Epidermal melanocyte (primary cell): ENCODE measurements at regions not wholly inside any gene's neighbourhood (a gene's known extent, or its start where the extent isn't known, plus 50 kb on each side); places are given as distances from the start of the nearest gene placed in this dataset.

Source experiments
- DNase-seq: peaks from one replicate; pipeline ENCODE4 v3.0.0; 2011; ENCODE audit warnings: low spot score; ENCODE audit not compliant: insufficient read length

DNA sequence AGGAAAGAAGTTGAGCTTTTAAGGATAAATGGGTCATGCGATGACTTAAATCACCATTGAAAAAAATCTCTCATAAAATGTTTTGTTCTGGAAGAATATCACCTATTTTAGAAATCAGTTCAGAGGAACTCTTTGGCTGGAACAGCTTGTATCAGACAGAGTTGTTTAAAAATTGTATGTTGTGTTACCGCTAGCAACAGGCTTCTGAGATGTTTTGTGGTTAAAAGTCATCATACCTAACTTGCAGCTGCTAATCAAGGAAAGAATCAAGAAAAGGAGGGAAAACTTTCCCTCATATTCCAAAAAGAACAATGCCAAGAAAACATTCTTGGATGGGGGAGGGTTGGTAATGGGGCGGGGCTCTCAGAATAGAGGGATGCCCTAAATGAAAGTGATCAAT, 220.7 kb upstream of the CITED2 start:
- DNase-seq, result no peak

GRCh38 chr6:139594333-139594965, 220.0 kb upstream of the CITED2 start:
- no peak for DNase-seq

DNA sequence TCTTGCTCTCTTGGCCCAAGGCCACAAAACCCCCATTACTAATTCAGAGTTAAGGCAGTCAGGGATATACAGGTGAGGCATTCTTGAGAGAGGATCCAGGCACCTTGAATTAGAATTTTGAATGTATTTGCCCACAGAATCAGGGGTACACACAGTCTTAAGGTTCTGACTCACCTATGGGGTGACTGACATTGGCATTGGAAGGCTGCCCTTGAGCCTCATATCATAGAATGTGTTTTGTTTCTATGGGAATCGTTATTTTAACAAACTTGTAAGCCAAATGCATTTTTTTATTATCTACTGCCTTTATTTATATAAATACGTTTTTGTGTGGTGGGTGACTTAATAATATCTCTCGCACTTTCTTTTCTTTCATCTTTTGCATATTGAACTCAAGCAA, 218.6 kb upstream of the CITED2 start:
- DNase-seq, result no peak

DNA sequence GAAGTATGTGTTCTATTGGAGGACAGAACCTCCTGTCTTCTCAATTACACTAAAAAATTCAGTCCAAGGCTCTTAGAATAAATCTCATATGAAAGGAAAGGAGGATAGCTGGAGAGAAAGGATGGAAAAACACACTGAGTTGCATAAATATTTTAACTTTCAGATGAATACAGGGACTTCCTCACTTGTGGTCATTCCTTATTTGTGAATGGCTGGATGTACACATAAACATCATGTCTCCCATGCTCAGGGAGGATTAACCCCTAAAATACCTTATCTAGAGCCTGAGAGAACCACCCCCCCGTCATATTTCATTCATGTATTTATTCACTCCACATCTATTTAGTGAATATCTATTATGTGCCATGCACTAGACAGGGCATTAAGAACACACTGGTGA, 217.6 kb upstream of the CITED2 start:
- DNase-seq, result no peak

DNA sequence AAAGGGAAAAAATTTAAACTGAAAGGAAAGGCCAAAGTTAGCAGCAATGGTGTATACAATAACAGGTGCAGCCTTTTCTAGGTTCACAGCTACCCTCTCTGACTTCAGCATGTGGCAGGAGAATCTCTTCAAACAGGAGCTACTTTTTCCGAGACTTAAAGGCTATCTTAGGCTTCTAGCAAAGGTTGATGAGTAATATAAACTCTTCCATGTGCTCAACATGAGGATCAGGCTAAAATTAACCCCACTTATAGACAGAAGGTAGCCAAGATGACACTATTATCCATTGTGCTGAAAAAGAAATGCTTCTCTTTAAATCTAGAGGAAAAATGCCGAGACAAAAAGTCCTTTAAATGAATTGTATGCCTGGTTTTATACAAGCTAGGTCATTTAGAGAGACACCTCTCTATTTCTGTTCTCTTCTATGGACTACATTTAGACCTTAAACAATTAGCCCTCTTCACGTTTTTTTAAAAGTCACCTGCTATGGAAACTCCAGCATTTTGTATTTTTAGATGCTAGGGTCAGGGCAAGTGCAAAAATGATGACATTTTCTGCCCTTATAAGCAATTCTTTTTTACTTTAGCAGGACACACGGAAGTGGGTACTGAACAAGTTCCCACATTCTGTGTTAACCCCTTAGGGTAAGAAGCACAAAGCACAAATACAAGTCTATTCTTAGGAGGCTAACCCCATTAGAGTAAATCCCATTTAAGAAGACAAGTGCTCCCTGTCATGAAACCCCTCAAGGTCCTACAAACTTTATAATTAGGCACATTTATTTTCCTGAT, 216.8 kb upstream of the CITED2 start:
- no peak for DNase-seq

DNA sequence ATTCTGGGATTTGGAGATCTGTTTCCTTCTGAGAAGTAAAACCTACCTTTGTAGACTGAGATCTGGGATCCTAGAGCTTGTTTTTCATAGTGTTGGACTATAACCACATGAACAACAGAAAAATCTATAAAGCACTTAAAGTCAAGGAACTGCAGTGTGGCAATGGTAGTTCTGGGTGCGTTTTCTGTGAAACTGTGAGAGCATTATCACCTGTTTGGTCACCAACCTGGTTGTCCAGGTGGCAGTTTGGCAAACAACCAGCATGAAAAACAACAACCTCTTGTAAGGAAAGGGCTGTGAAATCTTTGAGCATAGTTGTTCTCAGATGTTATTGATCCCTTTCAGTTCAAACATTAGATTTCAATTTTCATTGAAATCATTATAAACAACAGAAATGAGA, 215.8 kb upstream of the CITED2 start:
- no peak for DNase-seq

GRCh38 chr6:139588734-139589593, 214.5 kb upstream of the CITED2 start:
- DNase-seq, result no peak

GRCh38 chr6:139588076-139588639, 213.7 kb upstream of the CITED2 start:
- no peak for DNase-seq

GRCh38 chr6:139587469-139587868, 213.0 kb upstream of the CITED2 start:
- DNase-seq, result peak; percentile 24

DNA sequence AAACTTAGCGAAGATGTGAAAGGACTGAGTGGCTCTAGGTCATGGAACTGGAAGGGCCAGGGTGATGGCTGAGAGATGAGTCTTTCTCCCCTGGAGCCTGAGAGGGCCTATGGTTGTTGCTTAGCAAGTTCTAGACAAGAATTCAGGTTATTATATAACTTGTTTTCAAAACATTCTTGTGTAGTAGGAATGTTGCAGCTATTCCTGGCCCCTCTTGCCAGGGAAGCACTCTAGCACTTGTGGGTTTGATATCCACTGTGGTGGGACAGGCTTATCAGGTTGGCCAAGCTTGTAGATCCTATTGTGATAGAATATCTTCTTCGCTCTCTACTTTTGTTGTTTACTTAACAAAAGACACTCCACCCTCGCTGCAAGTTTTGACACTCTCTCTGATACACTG, 211.8 kb upstream of the CITED2 start:
- no peak for DNase-seq

GRCh38 chr6:139584599-139584998, 210.2 kb upstream of the CITED2 start:
- DNase-seq, result no peak

GRCh38 chr6:139583420-139583819, 209.0 kb upstream of the CITED2 start:
- no peak for DNase-seq

DNA sequence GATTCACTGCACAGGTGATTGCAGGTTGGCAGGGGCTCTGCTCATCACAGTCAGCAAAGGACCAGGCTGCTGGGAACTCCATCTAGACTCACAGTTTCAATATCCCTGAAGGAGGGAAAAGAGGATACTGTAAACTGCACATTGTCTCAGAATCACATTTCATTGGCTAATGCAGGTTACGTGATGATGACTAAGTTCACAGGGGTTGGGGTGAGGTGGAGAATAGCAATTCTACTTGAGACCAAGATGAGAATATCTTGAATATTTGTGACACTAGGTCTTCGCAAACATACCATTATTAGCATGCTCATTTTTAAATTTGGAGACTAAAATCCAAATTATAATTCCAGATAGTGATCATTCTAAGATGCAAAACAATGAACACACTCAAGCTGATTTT, 208.5 kb upstream of the CITED2 start:
- DNase-seq, result no peak

- DNase-seq, result no peak
These were observed 207.0 kb upstream of the CITED2 start for GRCh38 chr6:139581485-139581865.

GRCh38 chr6:139580592-139581484, 206.4 kb upstream of the CITED2 start:
- no peak for DNase-seq

DNA sequence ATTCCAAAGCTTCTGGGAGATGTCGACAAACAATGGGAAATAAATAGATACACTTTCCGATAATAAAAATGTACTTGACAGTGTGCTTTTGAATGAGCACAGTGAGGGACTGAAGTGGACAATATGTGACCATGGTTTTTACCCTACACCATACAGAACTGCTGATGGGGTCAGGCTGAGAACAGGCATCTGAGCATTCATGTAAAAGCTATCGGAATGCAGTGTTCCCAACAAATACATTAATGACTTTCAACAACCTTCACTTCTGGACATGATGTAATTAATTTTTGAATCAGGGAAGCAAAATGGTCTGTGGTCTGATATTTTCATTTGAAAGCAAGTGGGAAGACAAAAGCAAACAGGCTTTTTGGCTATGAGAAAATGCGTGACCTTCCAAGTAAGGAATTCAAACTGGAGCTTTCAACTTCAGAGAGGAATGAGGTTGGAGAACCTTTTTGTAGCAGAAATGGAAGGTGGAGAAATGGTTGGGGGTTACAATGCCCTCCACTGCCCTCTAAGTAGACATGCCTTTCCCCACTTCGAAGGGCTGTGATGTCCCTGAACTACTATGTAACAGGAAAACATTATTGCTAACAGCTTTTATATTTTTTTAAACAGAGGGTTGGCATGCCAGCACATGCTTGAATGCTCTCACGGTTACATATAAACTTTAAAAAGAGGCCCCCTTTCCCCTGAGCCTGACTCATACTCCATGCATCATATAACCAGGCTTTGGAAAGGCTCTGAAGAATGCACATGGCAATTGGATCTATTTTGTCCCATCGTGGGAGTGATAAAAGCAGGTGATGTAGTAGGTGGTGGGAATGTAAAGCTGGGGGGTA, 203.5 kb upstream of the CITED2 start:
- DNase-seq, result peak; percentile 55

- DNase-seq, result no peak
These were observed 202.8 kb upstream of the CITED2 start for GRCh38 chr6:139577124-139577762.

GRCh38 chr6:139572001-139572400, 197.6 kb upstream of the CITED2 start:
- no peak for DNase-seq

DNA sequence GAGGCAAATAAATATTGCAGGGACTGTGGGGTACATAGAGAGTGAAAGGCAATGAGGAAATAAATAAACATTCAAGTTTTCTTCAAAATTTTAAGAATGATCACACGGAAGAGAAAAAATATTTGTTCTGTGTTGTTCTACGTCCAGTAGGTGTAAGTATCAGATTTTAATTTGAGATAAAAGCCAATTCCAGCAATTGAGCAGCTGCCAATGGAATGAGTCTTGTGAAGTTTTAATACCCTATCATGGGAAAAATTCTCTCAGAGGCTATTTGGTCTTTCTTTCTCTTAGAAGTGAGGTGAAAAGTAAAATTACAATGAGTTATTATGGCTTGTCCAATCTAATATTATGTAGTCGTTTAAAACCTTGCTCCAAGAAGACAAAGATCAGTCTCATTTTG, 195.7 kb upstream of the CITED2 start:
- no peak for DNase-seq
